MG63 (cell line): ENCODE measurements at regions not wholly inside any gene's neighbourhood (a gene's known extent, or its start where the extent isn't known, plus 50 kb on each side); places are given as distances from the start of the nearest gene placed in this dataset.

Experiments used
- DNase-seq: peaks from one replicate; pipeline ENCODE4 v3.0.0-alpha.2; 2020
- H3K27me3 ChIP-seq: fragments of 250-450 bp; sonication (Bioruptor Pico); 2 replicates; pipeline ENCODE4 v1.5.1; 2020; ENCODE audit warnings: mild to moderate bottlenecking, moderate library complexity
- H3K36me3 ChIP-seq: fragments of 250-450 bp; sonication (Bioruptor Pico); 2 replicates; pipeline ENCODE4 v1.5.1; 2020; ENCODE audit warnings: mild to moderate bottlenecking, moderate library complexity
- H3K4me3 ChIP-seq: fragments of 250-450 bp; sonication (Bioruptor Pico); 2 replicates; pipeline ENCODE4 v1.5.1; 2020; ENCODE audit warnings: mild to moderate bottlenecking, moderate library complexity
- H3K9me3 ChIP-seq: fragments of 250-450 bp; sonication (Bioruptor Pico); 2 replicates; pipeline ENCODE4 v1.5.1; 2020; ENCODE audit warnings: mild to moderate bottlenecking, moderate library complexity

GRCh38 chr16:79295746-79296145 is 304.8 kb downstream of the MAF start:
- no peak for DNase-seq
- H3K4me3 ChIP-seq: no peak overlapping the region
- no peaks in the 10 kb centered on the region for H3K36me3 ChIP-seq
- no peaks in the 10 kb centered on the region for H3K27me3 ChIP-seq
- no peaks in the 10 kb centered on the region for H3K9me3 ChIP-seq

- no peak overlapping the region for H3K4me3 ChIP-seq
- no peak for DNase-seq
- H3K9me3 ChIP-seq: no peaks in the 10 kb centered on the region
- no peaks in the 10 kb centered on the region for H3K27me3 ChIP-seq
- no peaks in the 10 kb centered on the region for H3K36me3 ChIP-seq
Observed at GRCh38 chr16:79295162-79295561, 305.4 kb downstream of the MAF start.

GRCh38 chr16:79294568-79294967 is 306.0 kb downstream of the MAF start:
- Histone ChIP-seq H3K27me3 (no peaks in the 10 kb centered on the region), H3K36me3 (no peaks in the 10 kb centered on the region)
- DNase-seq: no peak

GRCh38 chr16:79293836-79294460 is 306.6 kb downstream of the MAF start:
- H3K36me3 ChIP-seq: no peaks in the 10 kb centered on the region
- no peaks in the 10 kb centered on the region for H3K9me3 ChIP-seq
- H3K27me3 ChIP-seq: no peaks in the 10 kb centered on the region
- DNase-seq: no peak
- H3K4me3 ChIP-seq: no peak overlapping the region

More at GRCh38 chr16:79294568-79294967, 306.0 kb downstream of the MAF start:
- H3K4me3 ChIP-seq: no peak overlapping the region
- H3K9me3 ChIP-seq: no peaks in the 10 kb centered on the region

GRCh38 chr16:79288066-79288465 is 312.5 kb downstream of the MAF start:
- Histone ChIP-seq H3K4me3 (no peak overlapping the region), H3K9me3 (no peaks in the 10 kb centered on the region), H3K36me3 (no peaks in the 10 kb centered on the region), H3K27me3 (no peaks in the 10 kb centered on the region)
- DNase-seq: no peak

- H3K36me3 ChIP-seq: no peaks in the 10 kb centered on the region
- no peaks in the 10 kb centered on the region for H3K27me3 ChIP-seq
- H3K4me3 ChIP-seq: no peak overlapping the region
- H3K9me3 ChIP-seq: no peaks in the 10 kb centered on the region
- no peak for DNase-seq
Observed at GRCh38 chr16:79287424-79287917, 313.1 kb downstream of the MAF start.

GRCh38 chr16:79286646-79287423 is 313.7 kb downstream of the MAF start:
- Histone ChIP-seq H3K9me3 (no peaks in the 10 kb centered on the region), H3K27me3 (no peaks in the 10 kb centered on the region), H3K4me3 (no peak overlapping the region), H3K36me3 (no peaks in the 10 kb centered on the region)
- no peak for DNase-seq

- H3K9me3 ChIP-seq: no peaks in the 10 kb centered on the region
- no peak overlapping the region for H3K4me3 ChIP-seq
- H3K36me3 ChIP-seq: no peaks in the 10 kb centered on the region
- H3K27me3 ChIP-seq: no peaks in the 10 kb centered on the region
- no peak for DNase-seq
Observed at GRCh38 chr16:79284766-79285165, 315.8 kb downstream of the MAF start.

GRCh38 chr16:79283578-79283977 is 317.0 kb downstream of the MAF start:
- no peaks in the 10 kb centered on the region for H3K27me3 ChIP-seq
- H3K9me3 ChIP-seq: no peaks in the 10 kb centered on the region
- DNase-seq: no peak
- H3K4me3 ChIP-seq: no peak overlapping the region
- no peaks in the 10 kb centered on the region for H3K36me3 ChIP-seq

- Histone ChIP-seq H3K4me3 (no peak overlapping the region), H3K9me3 (no peaks in the 10 kb centered on the region), H3K27me3 (no peaks in the 10 kb centered on the region), H3K36me3 (no peaks in the 10 kb centered on the region)
- DNase-seq: no peak
Observed at GRCh38 chr16:79282806-79283205, 317.7 kb downstream of the MAF start.

- Histone ChIP-seq H3K36me3 (no peaks in the 10 kb centered on the region), H3K27me3 (no peaks in the 10 kb centered on the region), H3K9me3 (no peaks in the 10 kb centered on the region), H3K4me3 (no peak overlapping the region)
- DNase-seq: no peak
Observed at GRCh38 chr16:79278506-79278905, 322.0 kb downstream of the MAF start.

GRCh38 chr16:79276501-79276900 is 324.0 kb downstream of the MAF start:
- no peak for DNase-seq
- H3K9me3 ChIP-seq: no peaks in the 10 kb centered on the region
- no peak overlapping the region for H3K4me3 ChIP-seq
- no peaks in the 10 kb centered on the region for H3K36me3 ChIP-seq
- no peaks in the 10 kb centered on the region for H3K27me3 ChIP-seq

- no peaks in the 10 kb centered on the region for H3K9me3 ChIP-seq
- H3K27me3 ChIP-seq: no peaks in the 10 kb centered on the region
- no peaks in the 10 kb centered on the region for H3K36me3 ChIP-seq
- H3K4me3 ChIP-seq: no peak overlapping the region
- DNase-seq: no peak
Observed at GRCh38 chr16:79274264-79274663, 326.3 kb downstream of the MAF start.

GRCh38 chr16:79272141-79272577 is 328.4 kb downstream of the MAF start:
- Histone ChIP-seq H3K4me3 (no peak overlapping the region), H3K9me3 (no peaks in the 10 kb centered on the region), H3K36me3 (no peaks in the 10 kb centered on the region), H3K27me3 (no peaks in the 10 kb centered on the region)
- DNase-seq: no peak

GRCh38 chr16:79271583-79271982 is 329.0 kb downstream of the MAF start:
- Histone ChIP-seq H3K36me3 (no peaks in the 10 kb centered on the region), H3K4me3 (no peak overlapping the region), H3K27me3 (no peaks in the 10 kb centered on the region), H3K9me3 (no peaks in the 10 kb centered on the region)
- no peak for DNase-seq

GRCh38 chr16:79270011-79270410 is 330.5 kb downstream of the MAF start:
- H3K36me3 ChIP-seq: no peaks in the 10 kb centered on the region
- H3K9me3 ChIP-seq: no peaks in the 10 kb centered on the region

GRCh38 chr16:79269211-79269863 is 331.2 kb downstream of the MAF start:
- DNase-seq: no peak
- no peaks in the 10 kb centered on the region for H3K27me3 ChIP-seq
- no peaks in the 10 kb centered on the region for H3K9me3 ChIP-seq

More at GRCh38 chr16:79270011-79270410, 330.5 kb downstream of the MAF start:
- H3K4me3 ChIP-seq: no peak overlapping the region
- no peaks in the 10 kb centered on the region for H3K27me3 ChIP-seq
- no peak for DNase-seq

More at GRCh38 chr16:79269211-79269863, 331.2 kb downstream of the MAF start:
- Histone ChIP-seq H3K4me3 (no peak overlapping the region), H3K36me3 (no peaks in the 10 kb centered on the region)
